NCI-H2029 treated with DMSO at 0.1 percent for 48 hours (cell line): ENCODE measurements at regions not wholly inside any gene's neighbourhood (a gene's known extent, or its start where the extent isn't known, plus 50 kb on each side); places are given as distances from the start of the nearest gene placed in this dataset.

ENCODE experiments used
- DNase-seq: peaks from one replicate; lab custom pipeline; 2025; lab: John Stamatoyannopoulos, UW

DNA sequence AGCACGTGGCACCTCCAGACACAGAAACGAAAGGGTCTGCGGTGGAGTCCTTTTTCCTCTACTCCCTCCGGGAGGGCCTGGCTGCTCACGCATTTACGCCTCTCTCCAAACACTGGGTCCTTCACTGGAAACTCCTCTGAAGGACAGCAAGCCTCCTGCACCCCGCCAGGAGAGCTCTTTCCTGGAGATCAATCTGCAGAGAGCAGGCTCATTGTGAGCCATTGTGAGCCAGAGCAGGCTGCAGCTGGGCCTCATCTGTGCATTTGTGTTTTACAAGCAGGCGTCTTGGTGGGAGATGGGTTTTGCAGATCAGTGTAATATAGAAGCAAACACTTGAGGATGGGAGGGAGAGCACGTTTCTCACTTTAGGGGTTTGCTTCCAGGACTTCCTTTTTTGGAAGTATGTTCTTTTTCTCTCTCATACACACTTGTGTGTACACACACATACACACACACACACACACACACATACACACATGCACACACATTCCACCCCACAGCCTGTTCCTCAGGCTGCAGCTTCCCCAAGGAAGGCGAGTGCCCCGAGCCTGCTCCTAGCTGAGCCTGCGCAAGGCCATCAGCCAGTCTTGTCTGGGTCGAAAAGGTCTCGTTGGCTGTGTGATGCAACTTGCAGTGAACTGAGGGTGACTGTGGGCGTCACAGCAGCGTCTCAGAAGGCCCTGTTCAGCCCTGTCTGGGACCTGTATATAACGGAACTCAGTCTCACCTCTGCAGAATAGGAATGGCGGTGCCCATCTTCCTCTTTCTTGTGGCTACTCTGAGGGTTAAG, 163.5 kb downstream of the GLI2 start:
- no peak for DNase-seq

DNA sequence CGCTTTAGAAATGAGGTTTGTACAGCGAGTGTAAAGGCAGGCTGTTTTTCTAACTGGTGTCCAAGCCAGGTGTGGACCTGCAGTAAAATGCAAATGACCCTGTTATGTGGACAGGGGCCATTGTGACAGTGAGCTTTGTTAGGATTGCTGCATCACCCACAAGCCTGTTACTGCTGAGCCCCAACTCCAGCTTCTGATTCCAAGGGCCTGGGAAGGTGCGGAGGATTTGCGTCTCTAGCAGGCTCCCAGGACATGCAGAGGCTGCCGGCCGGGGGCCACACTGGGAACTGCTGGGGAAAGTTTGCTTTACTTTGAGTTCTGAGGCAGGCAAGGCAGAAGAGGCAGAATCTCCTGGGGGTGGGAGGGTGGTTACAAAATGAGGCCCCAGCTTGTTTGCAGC, 164.1 kb downstream of the GLI2 start:
- no peak for DNase-seq

DNA sequence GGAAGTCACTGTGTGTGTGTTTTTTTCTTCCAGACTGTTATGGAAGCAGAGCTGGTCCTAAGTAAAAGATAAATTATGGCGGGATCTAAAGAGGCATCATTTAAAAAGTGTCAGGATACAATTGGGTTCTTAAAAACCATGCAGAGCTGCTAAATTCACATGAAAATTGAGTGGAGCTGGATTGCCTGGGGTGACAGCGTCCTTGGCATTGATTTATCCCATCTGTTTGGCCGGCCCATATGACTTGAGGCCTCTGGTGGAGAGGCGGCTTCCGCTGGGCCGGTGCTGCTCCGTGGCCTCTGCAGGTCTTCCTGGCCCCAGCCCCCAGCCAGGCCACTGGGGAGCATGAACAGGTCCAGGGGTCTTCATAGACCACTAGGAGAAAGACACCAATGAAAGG, 165.5 kb downstream of the GLI2 start:
- DNase-seq, result no peak

DNA sequence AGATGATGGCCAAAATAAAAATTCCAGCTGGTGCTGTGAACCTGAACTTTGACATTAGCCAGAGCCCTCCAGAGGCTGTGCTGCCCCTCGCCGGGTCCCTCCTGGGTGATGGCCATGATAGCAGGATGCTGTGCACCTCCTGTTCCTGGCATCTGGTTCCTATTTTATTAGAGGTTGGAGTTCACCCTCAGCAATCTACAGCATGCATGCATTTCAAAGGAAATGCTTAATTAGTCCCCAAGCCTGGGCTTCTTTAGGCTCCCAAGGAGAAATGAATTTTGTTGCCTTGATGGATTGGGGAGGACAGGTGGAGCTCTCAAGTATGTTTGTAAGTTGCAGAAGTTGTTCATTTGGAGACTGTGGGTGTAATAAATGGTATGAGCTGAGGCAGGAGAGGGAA, 166.9 kb downstream of the GLI2 start:
- no peak for DNase-seq

DNA sequence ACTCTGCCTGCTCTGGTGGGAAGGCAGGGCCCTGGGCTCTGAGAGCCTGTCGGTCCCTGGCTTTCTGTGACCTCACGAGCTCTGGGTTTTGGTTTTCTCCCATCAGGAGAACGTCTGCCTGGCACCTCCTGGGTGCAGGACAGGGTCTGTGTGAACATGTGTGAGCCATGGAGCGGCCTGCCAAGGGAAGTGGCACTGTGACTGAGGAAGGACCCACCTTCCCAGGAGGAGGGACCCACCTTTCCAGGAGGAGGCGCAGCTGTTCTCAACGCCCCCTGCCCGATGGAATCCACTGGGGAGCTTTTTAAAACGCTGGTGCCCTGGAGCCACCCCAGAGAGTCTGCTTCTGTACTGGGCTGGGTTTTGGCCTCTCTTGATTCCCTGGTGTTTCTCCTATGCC, 168.7 kb downstream of the GLI2 start:
- no peak for DNase-seq

DNA sequence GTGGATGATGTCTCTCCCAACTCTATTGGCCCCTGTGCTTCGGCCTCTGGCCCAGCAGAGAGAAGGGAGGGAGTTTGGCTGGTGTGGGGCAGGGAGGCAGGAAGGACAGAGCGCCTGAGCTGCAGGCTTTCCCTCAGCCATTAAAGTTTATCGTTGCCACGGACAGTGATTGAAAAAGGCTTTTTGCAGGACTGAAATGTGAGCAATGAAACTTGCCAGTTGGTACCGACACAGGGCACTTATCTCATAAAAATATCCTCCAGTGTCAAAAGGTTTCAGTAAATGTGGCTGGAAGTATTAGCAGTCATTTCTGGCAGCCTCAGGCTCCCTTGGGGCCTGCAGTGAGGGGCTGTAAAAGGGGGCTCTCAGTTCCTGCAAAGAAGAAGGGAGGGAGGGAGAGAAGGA, 169.2 kb downstream of the GLI2 start:
- no peak for DNase-seq

DNA sequence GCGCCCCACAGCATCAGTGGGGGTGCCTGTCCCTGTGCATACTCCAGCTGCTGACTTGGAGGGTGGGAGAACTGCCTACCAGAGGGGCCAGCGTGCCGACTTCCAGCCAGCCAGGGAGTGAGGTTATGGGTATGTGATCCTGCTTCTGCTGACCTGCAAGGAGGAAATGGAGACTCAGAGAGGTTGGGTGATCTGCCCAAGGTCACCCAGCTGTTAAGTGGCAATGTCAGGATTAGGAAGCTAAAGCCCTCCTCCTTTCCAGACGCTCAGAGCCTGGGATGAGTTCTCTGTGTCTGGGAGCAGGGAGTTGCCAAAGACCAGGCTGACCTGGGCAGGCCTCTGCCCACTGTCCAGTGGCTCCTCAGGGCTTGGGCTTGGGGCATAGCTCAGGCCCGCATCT, 169.6 kb downstream of the GLI2 start:
- DNase-seq, result no peak

DNA sequence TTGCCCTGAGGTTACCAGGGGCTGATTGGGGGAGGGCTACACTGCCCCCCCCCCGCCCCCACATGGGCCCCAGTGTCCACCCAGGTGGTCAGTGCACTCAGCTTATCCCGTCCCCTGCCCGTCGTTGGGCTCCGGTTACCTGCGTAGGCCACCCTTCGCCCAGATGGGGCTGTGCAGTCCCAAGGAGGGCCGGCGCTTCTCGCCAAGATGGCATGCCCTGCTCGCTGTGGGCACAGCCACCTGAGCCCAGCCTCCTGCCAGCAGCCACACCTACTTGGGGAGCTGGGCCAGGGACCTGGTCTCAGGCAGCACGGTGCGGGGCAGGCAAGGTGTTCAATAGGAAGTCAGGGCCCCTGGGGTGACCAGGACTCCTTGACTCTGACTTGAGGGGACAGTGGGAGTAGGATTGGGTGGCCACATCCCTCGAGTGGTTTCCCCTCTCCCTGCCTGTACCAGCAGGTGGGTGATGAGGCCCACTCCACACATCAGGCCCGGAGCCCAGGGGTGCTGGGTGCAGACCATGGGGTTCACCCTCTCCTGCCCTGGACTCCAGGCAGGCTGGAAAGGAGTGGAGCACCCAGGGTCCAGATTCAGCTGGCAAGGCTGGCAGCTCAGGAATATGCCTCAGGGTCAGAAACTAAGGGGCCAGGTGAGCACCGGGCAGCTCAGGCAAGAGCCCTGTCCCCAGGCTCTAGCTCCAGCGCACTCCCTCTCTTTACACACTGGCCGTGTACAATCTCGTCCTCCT, 170.3 kb downstream of the GLI2 start:
- DNase-seq, result no peak

DNA sequence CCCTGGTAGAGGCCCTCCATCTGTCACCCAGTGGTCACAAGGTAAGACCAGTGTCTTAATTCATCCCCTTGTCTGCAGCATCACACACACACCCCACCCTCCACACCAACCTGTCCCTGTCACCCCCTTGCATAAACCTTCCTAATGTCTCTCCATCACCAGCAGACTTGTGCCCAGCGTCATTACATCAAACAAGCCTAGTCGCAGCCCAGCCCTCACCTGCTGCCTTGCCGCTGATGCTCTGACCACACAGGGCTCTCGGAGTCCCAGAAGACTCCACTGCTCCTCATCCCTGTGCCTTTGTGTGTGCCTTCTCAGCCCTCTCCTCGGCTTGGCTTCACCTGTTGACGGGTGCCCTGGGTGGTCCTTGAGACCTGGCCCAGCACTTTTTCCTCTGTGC, 171.2 kb downstream of the GLI2 start:
- DNase-seq, result no peak

DNA sequence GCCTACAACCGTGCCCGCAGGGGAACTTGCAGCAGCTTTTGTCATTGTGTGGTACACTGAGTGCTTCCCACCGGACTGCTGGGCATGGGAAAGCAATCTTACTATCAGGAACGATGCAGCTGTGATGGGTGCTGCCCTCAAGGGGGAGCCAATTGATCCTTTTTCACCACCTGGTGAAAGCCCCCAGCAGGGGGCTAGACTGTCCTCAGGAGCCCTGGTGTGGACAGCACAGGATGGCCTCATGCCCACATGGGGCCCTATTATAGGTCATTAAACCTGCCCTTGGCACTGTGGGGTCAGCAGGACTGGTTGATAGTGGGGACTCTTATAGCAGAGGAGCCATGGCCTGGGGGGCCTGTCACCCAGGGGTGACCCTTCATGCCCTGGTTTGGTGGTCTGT, 172.2 kb downstream of the GLI2 start:
- DNase-seq, result no peak

DNA sequence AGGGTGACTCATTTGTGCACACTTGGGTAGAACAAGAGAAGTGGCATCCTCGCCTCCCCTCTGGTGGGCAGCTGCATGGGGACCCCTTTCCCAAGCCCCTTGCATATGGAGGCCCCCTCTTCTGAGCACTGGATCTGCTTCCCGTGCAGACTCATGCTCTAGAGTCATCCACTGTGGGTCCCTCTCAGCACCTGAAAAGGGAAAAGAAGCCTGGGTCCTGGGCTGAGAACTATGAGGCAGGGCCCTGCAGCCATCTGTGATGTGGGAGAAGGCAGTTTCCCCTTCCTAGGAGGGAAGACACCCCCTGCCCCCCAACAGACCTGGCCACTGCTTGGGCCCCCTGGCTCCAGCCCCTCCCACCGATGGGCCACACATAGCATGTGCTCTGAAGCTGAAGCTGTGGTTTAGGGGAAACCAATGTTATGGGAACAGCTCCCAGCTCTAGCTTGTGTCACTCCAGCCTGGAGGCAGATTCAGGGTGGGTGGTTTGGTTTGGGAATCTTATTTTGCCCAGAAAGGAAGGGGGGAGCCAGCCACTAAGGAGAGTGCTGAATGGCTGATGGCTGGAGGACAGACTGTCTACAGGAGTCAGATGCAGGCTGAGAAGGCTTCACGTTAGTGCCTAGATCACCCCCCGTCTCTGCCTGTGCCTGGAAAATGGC, 172.8 kb downstream of the GLI2 start:
- DNase-seq, result no peak

DNA sequence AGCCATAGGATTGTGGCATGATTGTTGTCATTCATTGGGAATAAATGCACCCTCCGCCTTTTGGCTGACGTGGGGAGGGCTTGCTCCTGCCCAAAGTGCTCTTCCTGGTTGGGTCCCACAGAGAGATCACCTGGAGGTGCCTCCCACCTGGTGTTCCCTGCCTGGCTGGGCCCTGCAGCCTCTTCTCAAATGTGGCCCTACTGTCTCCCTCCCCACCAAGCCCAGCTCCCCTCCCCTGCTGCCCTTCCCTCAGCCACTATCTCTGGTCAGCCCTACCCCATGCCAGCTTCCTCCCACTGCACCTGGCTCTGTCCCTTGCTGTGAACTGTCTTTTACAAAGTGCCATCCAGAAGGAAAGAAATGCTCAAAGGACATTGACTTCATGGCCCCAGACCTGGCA, 173.4 kb downstream of the GLI2 start:
- no peak for DNase-seq

DNA sequence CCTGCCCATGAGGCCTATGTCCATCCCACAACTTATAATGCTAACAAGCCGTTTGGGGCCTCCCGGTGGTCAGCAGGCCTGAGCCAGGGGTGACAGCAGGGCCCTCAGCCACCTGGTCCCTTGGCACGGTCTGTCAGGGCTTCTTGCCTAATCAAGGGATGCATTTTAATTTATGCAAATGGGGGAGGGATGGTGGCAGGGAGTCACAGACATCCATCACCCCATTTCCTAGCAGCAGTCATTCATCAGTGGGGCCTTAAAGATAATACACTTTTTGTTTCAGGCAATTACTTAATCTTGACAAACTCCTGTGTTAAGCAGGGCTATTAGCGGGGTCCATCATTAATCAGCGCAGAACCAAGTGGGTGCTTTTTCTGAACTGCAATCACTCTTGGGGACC, 174.5 kb downstream of the GLI2 start:
- DNase-seq, result no peak

DNA sequence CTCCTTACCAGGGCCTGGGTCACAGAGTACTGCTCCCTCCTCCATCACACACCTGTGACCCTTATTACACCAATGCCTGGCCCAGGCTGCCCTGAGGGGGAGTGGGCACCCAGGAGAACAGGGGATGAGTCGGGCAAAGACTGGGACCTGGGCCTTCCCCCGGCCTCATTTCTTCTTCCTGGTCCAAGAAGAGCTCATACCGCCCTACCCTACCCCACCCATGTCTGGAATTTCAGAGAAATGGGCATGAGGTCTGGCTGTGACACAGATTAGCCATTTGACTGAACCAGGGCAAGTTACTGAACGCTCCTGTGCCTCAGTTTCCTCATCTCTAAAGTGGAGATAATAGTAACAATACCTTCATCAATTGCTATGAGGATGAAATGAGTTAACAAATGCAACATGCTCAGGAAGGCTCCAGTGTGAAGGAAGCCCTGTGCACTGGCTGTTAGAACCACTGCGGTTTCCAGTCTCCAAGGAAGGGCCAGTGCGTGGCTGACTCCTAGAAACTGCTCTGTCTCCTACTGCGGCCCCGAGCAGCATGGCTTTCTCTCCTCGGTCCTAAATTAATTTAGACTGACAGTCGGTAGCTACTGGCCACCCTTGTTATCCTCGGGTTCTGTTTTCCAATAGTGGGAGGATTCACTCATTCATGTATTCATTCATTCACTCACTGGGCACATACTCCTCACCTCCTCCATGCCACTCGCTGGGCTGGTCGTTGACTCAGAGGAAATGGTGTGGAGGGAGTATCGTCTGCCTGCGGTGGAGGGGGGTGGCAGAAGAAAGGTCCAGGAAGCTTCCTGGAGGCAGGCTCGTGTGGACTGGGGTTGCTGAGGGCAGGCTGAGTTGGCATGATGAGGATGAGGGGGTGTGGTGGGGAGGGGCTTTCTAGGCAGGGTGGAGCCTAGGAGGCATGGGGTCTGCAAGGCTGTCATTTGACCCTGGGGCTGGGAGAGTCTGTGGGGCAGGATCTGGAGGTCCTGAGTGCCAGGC, 175.6 kb downstream of the GLI2 start:
- DNase-seq, result no peak

DNA sequence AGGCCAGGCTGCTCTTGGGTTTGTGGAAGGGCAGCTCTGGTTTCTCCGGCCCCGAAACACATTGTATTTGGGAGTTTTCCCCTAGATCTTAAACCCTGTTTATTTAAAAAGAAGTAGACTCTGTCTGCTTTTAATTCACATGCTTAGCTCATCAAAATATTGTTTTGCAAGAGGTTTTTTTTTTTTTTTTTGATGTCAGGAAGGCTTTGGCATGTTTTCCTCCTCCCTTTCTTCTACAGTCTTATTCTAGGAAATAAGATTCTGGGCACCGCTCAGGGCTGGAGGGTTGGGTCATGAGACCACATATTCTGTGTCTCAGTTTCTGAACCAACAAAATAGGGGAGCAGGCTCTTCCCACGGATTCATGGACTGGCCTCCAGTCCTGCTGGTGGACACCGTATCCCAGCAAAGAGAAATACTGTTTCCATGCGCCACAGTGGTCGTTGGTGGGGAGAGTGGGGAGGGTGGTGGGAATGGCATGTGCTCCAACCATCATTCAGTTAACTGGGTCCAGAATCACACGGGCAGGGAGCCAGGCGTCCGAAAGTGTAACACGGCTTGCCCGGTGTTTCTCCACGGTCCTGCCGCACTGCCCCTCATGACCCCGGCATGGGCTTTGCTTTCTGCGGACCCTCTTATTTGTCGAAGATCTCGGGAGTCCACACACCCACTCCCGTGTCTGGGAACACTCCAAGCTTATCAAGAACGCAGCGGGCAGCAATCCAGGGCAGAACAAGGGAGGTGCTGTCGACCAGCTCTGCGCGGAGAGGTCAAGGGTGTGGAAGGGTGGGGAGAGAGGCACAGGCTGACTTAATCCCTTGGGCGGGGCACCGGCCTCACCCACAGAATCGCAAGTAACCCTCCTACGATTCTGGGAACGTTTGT, 176.7 kb downstream of the GLI2 start:
- DNase-seq, result no peak

DNA sequence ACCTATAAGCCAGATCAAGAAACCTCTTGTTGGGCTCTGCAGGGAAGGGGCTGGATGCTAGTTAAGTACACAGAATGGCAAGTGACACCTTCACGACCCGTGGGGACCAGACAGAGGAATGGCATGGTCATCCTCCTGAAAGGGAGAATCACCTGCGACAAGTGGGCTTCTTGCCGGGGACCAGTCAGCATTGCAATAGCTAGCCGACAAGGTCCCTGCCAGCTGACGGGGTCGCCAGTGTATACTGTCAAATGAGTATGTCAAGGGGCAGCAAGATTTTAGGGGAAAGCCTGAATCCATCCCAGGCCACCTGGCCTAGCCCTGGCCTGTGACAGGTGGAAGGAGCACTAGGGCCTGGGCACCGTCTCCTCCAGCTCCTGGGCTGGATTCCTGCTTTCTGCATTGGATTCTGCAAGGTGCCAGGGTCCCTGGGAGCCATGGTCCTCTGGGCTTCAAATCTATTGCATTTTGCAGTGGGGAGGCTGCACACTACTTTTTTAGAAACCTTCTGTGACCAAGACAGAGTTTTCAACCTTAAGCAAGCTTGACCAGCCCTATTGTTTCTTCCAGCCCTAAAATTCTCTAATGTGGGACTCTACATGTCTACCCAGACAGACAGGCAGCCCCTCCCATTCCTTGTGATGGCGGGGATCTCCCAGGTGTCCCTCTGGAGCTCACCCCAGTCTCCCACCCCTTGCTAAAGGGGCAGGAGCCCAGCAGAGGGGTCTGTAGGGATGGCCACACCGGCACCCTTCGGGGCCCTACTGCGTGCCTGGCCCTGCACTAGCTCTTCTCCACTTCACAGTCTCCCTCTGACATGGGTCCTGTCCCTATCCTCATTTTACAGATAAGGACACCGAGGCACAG, 178.5 kb downstream of the GLI2 start:
- no peak for DNase-seq

DNA sequence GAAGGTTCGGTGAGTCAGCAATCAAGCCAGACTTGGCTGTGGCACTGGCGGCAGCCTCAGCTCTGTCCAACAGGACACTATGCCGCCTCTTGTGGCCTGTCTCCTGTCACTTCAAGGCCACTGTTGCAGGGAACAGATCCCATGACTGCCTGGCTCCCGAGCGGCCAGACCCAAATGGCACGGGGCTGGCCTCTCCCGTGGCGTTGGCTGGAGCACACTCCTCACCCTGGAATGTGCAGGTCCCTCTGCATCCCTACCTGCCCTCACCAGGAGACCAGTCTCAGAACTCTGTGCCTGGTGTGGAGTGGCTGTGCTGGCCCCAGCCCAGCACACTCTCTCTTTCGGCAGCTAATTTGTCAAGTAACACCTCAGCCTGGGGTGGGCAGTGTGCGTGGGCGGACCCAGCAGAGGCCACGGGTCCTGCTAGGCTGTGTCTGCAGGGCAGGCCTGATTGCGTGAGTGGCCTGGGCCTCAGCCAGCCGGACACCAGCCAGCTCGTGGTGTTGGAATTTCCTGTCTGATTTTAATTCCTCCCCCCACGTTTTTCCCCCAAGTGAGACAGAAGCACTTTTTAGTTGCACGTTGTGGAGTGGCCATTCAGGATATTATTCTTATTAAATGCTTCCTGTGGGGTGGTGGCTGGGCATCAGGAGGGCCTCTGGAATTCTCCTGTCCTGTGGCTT, 179.3 kb downstream of the GLI2 start:
- no peak for DNase-seq

DNA sequence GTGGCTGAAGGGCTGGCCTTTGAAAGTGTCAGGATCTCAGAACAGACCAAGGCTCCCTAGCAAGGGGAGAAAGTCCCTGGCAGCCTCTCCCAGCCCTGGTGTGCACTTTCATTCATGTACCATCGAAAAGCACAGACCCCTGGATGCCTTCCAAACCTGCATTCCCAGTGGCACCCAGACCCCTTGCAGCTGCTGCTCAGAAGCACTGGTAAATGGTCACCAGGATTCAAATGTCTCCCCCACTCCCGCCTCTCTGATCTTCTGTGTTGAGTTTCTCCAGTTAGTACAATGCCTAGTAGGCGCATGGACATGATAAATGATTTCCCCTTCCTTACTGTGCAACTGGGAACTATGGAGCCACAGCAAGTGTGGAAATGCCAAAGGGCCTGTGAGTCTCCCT, 180.0 kb downstream of the GLI2 start:
- no peak for DNase-seq

DNA sequence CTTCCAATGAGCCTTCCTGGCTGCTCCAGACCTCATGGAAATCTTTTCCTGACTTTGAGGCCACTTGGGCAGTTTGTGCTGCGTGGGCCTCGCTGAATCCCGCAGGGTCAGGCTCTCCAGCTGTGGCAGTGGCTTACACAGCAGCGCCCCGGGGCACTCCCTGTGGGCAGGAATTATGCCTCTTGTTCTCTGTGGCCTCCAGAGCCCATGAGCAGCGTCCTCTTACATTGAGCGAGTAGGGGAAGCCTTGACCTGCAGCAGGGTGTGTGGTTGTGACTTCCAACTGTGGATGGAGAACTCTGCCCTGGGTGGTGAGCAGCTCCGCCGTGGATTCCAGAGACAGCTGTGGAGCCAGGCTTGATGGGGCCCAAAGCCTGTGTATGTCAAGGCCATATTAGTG, 180.8 kb downstream of the GLI2 start:
- DNase-seq, result no peak
